HepG2 (cell line): ENCODE measurements at regions not wholly inside any gene's neighbourhood (a gene's known extent, or its start where the extent isn't known, plus 50 kb on each side); places are given as distances from the start of the nearest gene placed in this dataset.

Experiments
- ATAC-seq: fragments of 200-7000 bp; cut with Tn5 transposase; 3 replicates; pipeline ENCODE4 v1.9.1; 2020; ENCODE audit warnings: mild to moderate bottlenecking, moderate library complexity
- BruUV-seq: library from RNA; stranded (reverse); fragments of 400-500 nt; replicated peaks from 2 replicates; lab custom pipeline; 2021; lab: Mats Ljungman, UMichigan
- CTCF ChIA-PET: fragments of 300-600 bp; formaldehyde crosslinking; extraction: SDS; loops from one replicate; lab custom pipeline; 2021; ENCODE audit warnings: low total read pairs, inconsistent platforms, low intra/inter-chr PET ratio; lab: Yijun Ruan, JAX
- POLR2A ChIA-PET: fragments of 350-600 bp; sonication (Branson Sonifier 250); formaldehyde crosslinking; loops from one replicate; lab custom pipeline; 2020; ENCODE audit warnings: antibody characterized with exemption, inconsistent platforms; lab: Yijun Ruan, JAX
- DNase-seq: peaks from one replicate; pipeline ENCODE4 v3.0.0-alpha.2; 2015; ENCODE audit warnings: low spot score
- FAIRE-seq: peaks from 3 replicates; lab custom pipeline; 2011; peaks lifted over from hg19 to GRCh38; lab: Jason Lieb, UNC
- H2AFZ ChIP-seq: one replicate; pipeline ENCODE4 v1.6.1; 2011; ENCODE audit warnings: low read length, inconsistent platforms
- H3K27ac ChIP-seq: fragments of 300-600 bp; 3 replicates; pipeline ENCODE4 v1.8.0; 2011; ENCODE audit warnings: mixed run types, mild to moderate bottlenecking, mixed read lengths, low read length, inconsistent platforms; ENCODE audit not compliant: insufficient read depth; ENCODE audit errors: extremely low read length
- H3K27me3 ChIP-seq, 2 experiments: fragments of 200-600 bp in 1 of 2; 2 replicates in 1 of 2; 3 replicates in 1 of 2; pipeline versions ENCODE4 v1.6.0 to v1.8.0; 2011; ENCODE audit warnings: low read length in 2 of 2, mild to moderate bottlenecking in 2 of 2, moderate library complexity in 2 of 2, inconsistent platforms in 1 of 2; ENCODE audit not compliant: insufficient read depth in 2 of 2, control insufficient read depth in 1 of 2
- H3K36me3 ChIP-seq, 2 experiments: fragments of 200-600 bp in 1 of 2; replicated peaks in 1 of 2; 2 replicates in 1 of 2; 3 replicates in 1 of 2; pipeline versions ENCODE4 v1.5.1 to v1.8.0; 2011; ENCODE audit warnings: low read length in 2 of 2, inconsistent platforms in 1 of 2; ENCODE audit not compliant: insufficient read depth in 2 of 2, control insufficient read depth in 1 of 2
- H3K4me1 ChIP-seq: 2 replicates; pipeline ENCODE4 v1.5.1; 2012; ENCODE audit warnings: low read length, inconsistent platforms; ENCODE audit not compliant: insufficient read depth
- H3K4me2 ChIP-seq: 2 replicates; pipeline ENCODE4 v1.6.0; 2011; ENCODE audit warnings: low read depth, low read length, inconsistent platforms
- H3K4me3 ChIP-seq, 3 experiments: fragments of 200-600 bp in 1 of 3; sonication (generic), shearing (Covaris generic) in 1 of 3; replicated peaks in 1 of 3; 2 replicates each; pipeline ENCODE4 v1.5.1; 2011 to 2016; ENCODE audit warnings: low read length in 3 of 3, inconsistent platforms in 2 of 3, low read depth in 2 of 3, mild to moderate bottlenecking in 2 of 3, control low read depth in 1 of 3, mixed read lengths in 1 of 3; ENCODE audit not compliant: insufficient read depth in 1 of 3
- H3K79me2 ChIP-seq: one replicate; pipeline ENCODE4 v1.6.1; 2011; ENCODE audit warnings: low read length, inconsistent platforms; ENCODE audit not compliant: insufficient read depth
- H3K9ac ChIP-seq: 2 replicates; pipeline ENCODE4 v1.6.0; 2011; ENCODE audit warnings: mild to moderate bottlenecking, low read depth, low read length, inconsistent platforms; ENCODE audit not compliant: insufficient read depth
- H3K9me3 ChIP-seq: 2 replicates; pipeline ENCODE4 v1.5.1; 2012; ENCODE audit warnings: mild to moderate bottlenecking, low read length
- H4K20me1 ChIP-seq: 2 replicates; pipeline ENCODE4 v1.6.0; 2011; ENCODE audit warnings: inconsistent platforms, mild to moderate bottlenecking, low read length, moderate library complexity; ENCODE audit not compliant: insufficient read depth
- ARNT2 ChIP-seq: sonication (generic); formaldehyde crosslinking; IDR thresholded peaks from 2 replicates; pipeline ENCODE4 v1.8.0; 2022; ENCODE audit warnings: mild to moderate bottlenecking, low read depth, missing genetic modification reagents, moderate library complexity
- GATA4 ChIP-seq: sonication (generic); IDR thresholded peaks from 2 replicates; pipeline ENCODE4 v1.6.1; 2016; ENCODE audit warnings: antibody characterized with exemption, low read depth, borderline replicate concordance
- GZF1 ChIP-seq: sonication (generic); formaldehyde crosslinking; IDR thresholded peaks from 2 replicates; pipeline ENCODE4 v1.5.1; 2020; ENCODE audit warnings: mild to moderate bottlenecking, missing genetic modification reagents
- PPARG ChIP-seq: conservative IDR thresholded peaks from 2 replicates; pipeline ENCODE4 v1.6.1; 2016; ENCODE audit warnings: missing biosample characterization, missing genetic modification reagents
- SRY ChIP-seq: sonication (generic); formaldehyde crosslinking; IDR thresholded peaks from 2 replicates; pipeline ENCODE4 v1.8.0; 2022; ENCODE audit warnings: mild to moderate bottlenecking, missing genetic modification reagents
- ZNF101 ChIP-seq: sonication (generic); formaldehyde crosslinking; IDR thresholded peaks from 2 replicates; pipeline ENCODE4 v1.4.0; 2020; ENCODE audit warnings: mild to moderate bottlenecking, low read depth, missing genetic modification reagents, borderline replicate concordance
- WGBS: methylation state at CpG from one replicate; pipeline ENCODE4 v1.1.6; 2017; ENCODE audit warnings: low lambda C conversion rate; 5-methylcytosine and 5-hydroxymethylcytosine counted together
- in situ Hi-C: cut with HindIII; loops from 2 replicates; pipeline ENCODE4 v1.10.0; 2017; ENCODE audit warnings: low pct_unique_long_range_greater_than_20kb; ENCODE audit not compliant: extremely low pct_ligation_motif_present
- intact Hi-C: fragments of 100-400 bp; cut with micrococcal nuclease; formaldehyde crosslinking; loops from one replicate; pipeline ENCODE4 v1.10.0; 2022; ENCODE audit not compliant: unreplicated experiment
- TF ChIP-seq, protein P1 (sequence below): sonication (generic); formaldehyde crosslinking; IDR thresholded peaks from 2 replicates; pipeline ENCODE4 v1.8.0; 2022; ENCODE audit warnings: missing genetic modification reagents, mild to moderate bottlenecking, borderline replicate concordance

DNA sequence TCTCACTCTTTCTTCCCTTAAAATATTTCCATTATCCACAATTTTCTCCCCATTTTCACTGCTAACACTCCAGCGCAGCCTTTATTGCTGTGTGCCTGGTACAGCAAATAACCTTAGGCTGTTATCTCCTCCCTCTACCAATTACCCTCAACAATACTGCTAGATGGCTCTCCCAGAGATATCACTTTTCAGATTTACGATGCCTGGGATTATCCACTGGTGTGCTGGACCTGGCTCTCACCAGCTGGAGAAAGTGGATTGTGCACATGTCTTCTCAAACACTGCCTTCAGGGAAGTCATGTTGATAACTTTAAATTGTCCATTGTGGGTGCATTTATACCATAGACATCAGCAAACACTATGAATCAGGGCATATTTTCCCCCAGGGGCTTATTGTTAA is 101.9 kb upstream of the ADAMTS20 start:
- Histone ChIP-seq H3K9me3 (no peaks in the 10 kb centered on the region), H3K27me3 (no peaks in the 10 kb centered on the region), H3K79me2 (no peaks in the 10 kb centered on the region), H3K27ac (no peak overlapping the region), H3K4me3 (no peak overlapping the region), H4K20me1 (no peaks in the 10 kb centered on the region), H3K4me2 (no peak overlapping the region), H3K36me3 (no peaks in the 10 kb centered on the region), H2AFZ (no peak overlapping the region), H3K9ac (no peak overlapping the region), H3K4me1 (no peaks in the 10 kb centered on the region)
- TF ChIP-seq PPARG (CRISPR knock-in tag) (no peak), SRY (no peak)
- TF ChIP-seq, protein P1, sequence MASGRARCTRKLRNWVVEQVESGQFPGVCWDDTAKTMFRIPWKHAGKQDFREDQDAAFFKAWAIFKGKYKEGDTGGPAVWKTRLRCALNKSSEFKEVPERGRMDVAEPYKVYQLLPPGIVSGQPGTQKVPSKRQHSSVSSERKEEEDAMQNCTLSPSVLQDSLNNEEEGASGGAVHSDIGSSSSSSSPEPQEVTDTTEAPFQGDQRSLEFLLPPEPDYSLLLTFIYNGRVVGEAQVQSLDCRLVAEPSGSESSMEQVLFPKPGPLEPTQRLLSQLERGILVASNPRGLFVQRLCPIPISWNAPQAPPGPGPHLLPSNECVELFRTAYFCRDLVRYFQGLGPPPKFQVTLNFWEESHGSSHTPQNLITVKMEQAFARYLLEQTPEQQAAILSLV, result no peak
- ChIA-PET POLR2A (no interaction called here), CTCF (no interaction called here)
- ATAC-seq, result no peak
- FAIRE-seq, result no peak
- no TSS peak for BruUV-seq
- intact Hi-C loops (no loop called here), in situ Hi-C loops (no loop called here)
- DNase-seq, result no peak
- 21% methylated on average over 2 of the region's 2 CpGs for WGBS

DNA sequence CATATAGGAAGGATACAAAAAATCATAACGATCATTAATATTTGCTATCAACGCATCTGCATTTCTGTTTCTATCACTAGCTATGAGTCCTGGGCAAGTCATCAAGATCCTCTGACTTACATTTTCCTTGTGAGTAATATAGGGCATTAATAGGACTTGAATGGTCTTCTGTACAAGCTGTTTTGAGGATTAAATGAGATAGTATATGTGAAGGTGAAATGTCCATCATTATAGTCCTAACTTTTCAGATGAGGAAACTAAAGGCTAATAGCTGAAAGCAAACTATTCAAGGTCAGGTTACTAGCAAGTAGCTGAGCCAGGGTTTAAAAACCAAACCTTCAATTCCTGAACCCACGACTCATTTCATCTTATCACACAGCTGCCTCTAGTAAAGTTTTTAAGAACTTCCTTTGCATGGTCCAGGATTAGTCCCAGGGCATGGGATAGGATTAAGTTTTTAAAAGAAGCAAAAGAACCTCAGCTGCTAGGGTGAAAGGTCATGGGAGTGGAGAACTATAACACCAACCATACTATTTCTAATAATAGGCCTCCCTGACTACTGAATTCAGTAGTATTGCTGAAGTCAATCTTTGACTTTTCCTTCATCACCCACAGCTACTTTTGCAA is 101.4 kb upstream of the ADAMTS20 start:
- H3K4me1 ChIP-seq, result no peaks in the 10 kb centered on the region
- DNase-seq (no peak), ATAC-seq (no peak), FAIRE-seq (no peak)
- H4K20me1 ChIP-seq, result no peaks in the 10 kb centered on the region
- no peaks in the 10 kb centered on the region for H3K36me3 ChIP-seq
- no TSS peak for BruUV-seq
- intact Hi-C loops, result no loop called here
- no peak overlapping the region for H3K4me3 ChIP-seq
- in situ Hi-C loops, result no loop called here
- H3K79me2 ChIP-seq, result no peaks in the 10 kb centered on the region
- H3K9me3 ChIP-seq, result no peaks in the 10 kb centered on the region
- no peak overlapping the region for H2AFZ ChIP-seq
- H3K9ac ChIP-seq, result no peak overlapping the region
- CTCF ChIA-PET, result no interaction called here
- H3K27ac ChIP-seq, result no peak overlapping the region
- WGBS, result 36% methylated on average over 3 of the region's 3 CpGs
- POLR2A ChIA-PET, result no interaction called here
- no peak overlapping the region for H3K4me2 ChIP-seq
- no peaks in the 10 kb centered on the region for H3K27me3 ChIP-seq
- TF ChIP-seq ZNF101 (no peak), GZF1 (CRISPR knock-in tag) (no peak), ARNT2 (CRISPR knock-in tag) (no peak), GATA4 (no peak)
